T-helper 1 cell treated with Interleukin-12 subunit alpha and Interleukin-12 subunit beta and Interleukin-4 antibody, amounts not matched to agents 30 μg/mL and 1 μg/mL, for 36 hours (primary cell): ENCODE measurements at regions not wholly inside any gene's neighbourhood (a gene's known extent, or its start where the extent isn't known, plus 50 kb on each side); places are given as distances from the start of the nearest gene placed in this dataset.

Experiments
- H3K27ac Mint-ChIP-seq: one replicate; pipeline ENCODE4 v1.8.0; 2021; ENCODE audit warnings: mild to moderate bottlenecking, mixed read lengths
- H3K27me3 Mint-ChIP-seq: one replicate; pipeline ENCODE4 v1.8.0; 2021; ENCODE audit warnings: low read depth, mixed read lengths
- H3K36me3 Mint-ChIP-seq: one replicate; pipeline ENCODE4 v1.8.0; 2021; ENCODE audit warnings: low read depth, mixed read lengths
- H3K4me1 Mint-ChIP-seq: one replicate; pipeline ENCODE4 v1.8.0; 2021; ENCODE audit warnings: low read depth, mixed read lengths
- H3K4me3 Mint-ChIP-seq: one replicate; pipeline ENCODE4 v1.8.0; 2021; ENCODE audit warnings: mild to moderate bottlenecking, moderate library complexity, mixed read lengths
- H3K9me3 Mint-ChIP-seq: one replicate; pipeline ENCODE4 v1.8.0; 2021; ENCODE audit warnings: mixed read lengths

GRCh38 chr5:63894690-63895089, 67.6 kb downstream of the HTR1A start:
- no peaks in the 10 kb centered on the region for H3K9me3 Mint-ChIP-seq
- H3K27ac Mint-ChIP-seq, result no peak overlapping the region
- no peaks in the 10 kb centered on the region for H3K36me3 Mint-ChIP-seq
- no peaks in the 10 kb centered on the region for H3K4me1 Mint-ChIP-seq
- no peak overlapping the region for H3K4me3 Mint-ChIP-seq
- H3K27me3 Mint-ChIP-seq, result no peaks in the 10 kb centered on the region

GRCh38 chr5:63878788-63879187, 83.5 kb downstream of the HTR1A start:
- Mint-ChIP-seq H3K27ac (no peak overlapping the region), H3K36me3 (no peaks in the 10 kb centered on the region), H3K9me3 (no peaks in the 10 kb centered on the region), H3K4me3 (no peak overlapping the region), H3K27me3 (no peaks in the 10 kb centered on the region), H3K4me1 (no peaks in the 10 kb centered on the region)

GRCh38 chr5:63877961-63878360, 84.3 kb downstream of the HTR1A start:
- no peaks in the 10 kb centered on the region for H3K9me3 Mint-ChIP-seq
- no peaks in the 10 kb centered on the region for H3K36me3 Mint-ChIP-seq
- H3K27me3 Mint-ChIP-seq, result no peaks in the 10 kb centered on the region
- H3K4me3 Mint-ChIP-seq, result no peak overlapping the region
- no peaks in the 10 kb centered on the region for H3K4me1 Mint-ChIP-seq
- no peak overlapping the region for H3K27ac Mint-ChIP-seq

- peaks cover 2% of the 10 kb centered on the region for H3K36me3 Mint-ChIP-seq
- no peak overlapping the region for H3K27ac Mint-ChIP-seq
- H3K9me3 Mint-ChIP-seq, result peaks cover 29% of the 10 kb centered on the region
- no peak overlapping the region for H3K4me3 Mint-ChIP-seq
- no peaks in the 10 kb centered on the region for H3K4me1 Mint-ChIP-seq
- H3K27me3 Mint-ChIP-seq, result no peaks in the 10 kb centered on the region
Measured at GRCh38 chr5:63860379-63860778, 101.9 kb downstream of the HTR1A start.

- no peak overlapping the region for H3K27ac Mint-ChIP-seq
- H3K4me1 Mint-ChIP-seq, result no peaks in the 10 kb centered on the region
- H3K4me3 Mint-ChIP-seq, result no peak overlapping the region
Measured at GRCh38 chr5:63854076-63854475, 108.2 kb downstream of the HTR1A start.

GRCh38 chr5:63843190-63843589, 119.1 kb downstream of the HTR1A start:
- Mint-ChIP-seq H3K36me3 (no peaks in the 10 kb centered on the region), H3K27me3 (no peaks in the 10 kb centered on the region), H3K4me3 (no peak overlapping the region), H3K27ac (no peak overlapping the region), H3K9me3 (peaks cover 2% of the 10 kb centered on the region), H3K4me1 (no peaks in the 10 kb centered on the region)

More at GRCh38 chr5:63854076-63854475, 108.2 kb downstream of the HTR1A start:
- Mint-ChIP-seq H3K27me3 (no peaks in the 10 kb centered on the region), H3K36me3 (no peaks in the 10 kb centered on the region), H3K9me3 (peaks cover 13% of the 10 kb centered on the region)

GRCh38 chr5:63837437-63837836, 124.8 kb downstream of the HTR1A start:
- no peaks in the 10 kb centered on the region for H3K36me3 Mint-ChIP-seq
- no peak overlapping the region for H3K4me3 Mint-ChIP-seq
- H3K9me3 Mint-ChIP-seq, result peaks cover 6% of the 10 kb centered on the region
- H3K4me1 Mint-ChIP-seq, result no peaks in the 10 kb centered on the region
- no peak overlapping the region for H3K27ac Mint-ChIP-seq
- no peaks in the 10 kb centered on the region for H3K27me3 Mint-ChIP-seq

- Mint-ChIP-seq H3K36me3 (no peaks in the 10 kb centered on the region), H3K27me3 (no peaks in the 10 kb centered on the region), H3K4me3 (no peak overlapping the region), H3K4me1 (no peaks in the 10 kb centered on the region), H3K27ac (no peak overlapping the region), H3K9me3 (peaks cover 2% of the 10 kb centered on the region)
Measured at GRCh38 chr5:63831381-63831780, 130.9 kb downstream of the HTR1A start.

GRCh38 chr5:63825984-63826383, 136.3 kb downstream of the HTR1A start:
- no peak overlapping the region for H3K27ac Mint-ChIP-seq
- no peaks in the 10 kb centered on the region for H3K27me3 Mint-ChIP-seq
- H3K36me3 Mint-ChIP-seq, result no peaks in the 10 kb centered on the region
- no peak overlapping the region for H3K4me3 Mint-ChIP-seq
- peaks cover 2% of the 10 kb centered on the region for H3K9me3 Mint-ChIP-seq
- H3K4me1 Mint-ChIP-seq, result no peaks in the 10 kb centered on the region

GRCh38 chr5:63823583-63823982, 138.7 kb downstream of the HTR1A start:
- no peaks in the 10 kb centered on the region for H3K4me1 Mint-ChIP-seq
- no peak overlapping the region for H3K27ac Mint-ChIP-seq
- no peaks in the 10 kb centered on the region for H3K27me3 Mint-ChIP-seq
- no peak overlapping the region for H3K4me3 Mint-ChIP-seq
- H3K36me3 Mint-ChIP-seq, result no peaks in the 10 kb centered on the region
- no peaks in the 10 kb centered on the region for H3K9me3 Mint-ChIP-seq

- H3K27me3 Mint-ChIP-seq, result no peaks in the 10 kb centered on the region
Measured at GRCh38 chr5:63822614-63823013, 139.6 kb downstream of the HTR1A start.

GRCh38 chr5:63820577-63820976, 141.7 kb downstream of the HTR1A start:
- Mint-ChIP-seq H3K9me3 (peaks cover 11% of the 10 kb centered on the region), H3K27ac (no peak overlapping the region), H3K4me1 (no peaks in the 10 kb centered on the region), H3K4me3 (no peak overlapping the region), H3K36me3 (no peaks in the 10 kb centered on the region), H3K27me3 (no peaks in the 10 kb centered on the region)

More at GRCh38 chr5:63822614-63823013, 139.6 kb downstream of the HTR1A start:
- H3K4me1 Mint-ChIP-seq, result no peaks in the 10 kb centered on the region
- H3K27ac Mint-ChIP-seq, result no peak overlapping the region
- no peak overlapping the region for H3K4me3 Mint-ChIP-seq
- peaks cover 4% of the 10 kb centered on the region for H3K9me3 Mint-ChIP-seq
- H3K36me3 Mint-ChIP-seq, result no peaks in the 10 kb centered on the region

- H3K36me3 Mint-ChIP-seq, result no peaks in the 10 kb centered on the region
- H3K27me3 Mint-ChIP-seq, result no peaks in the 10 kb centered on the region
- no peak overlapping the region for H3K27ac Mint-ChIP-seq
Measured at GRCh38 chr5:63812693-63813092, 149.6 kb downstream of the HTR1A start.

GRCh38 chr5:63811961-63812360, 150.3 kb downstream of the HTR1A start:
- H3K36me3 Mint-ChIP-seq, result no peaks in the 10 kb centered on the region
- H3K4me1 Mint-ChIP-seq, result no peaks in the 10 kb centered on the region
- no peak overlapping the region for H3K27ac Mint-ChIP-seq
- H3K27me3 Mint-ChIP-seq, result no peaks in the 10 kb centered on the region
- peaks cover 15% of the 10 kb centered on the region for H3K9me3 Mint-ChIP-seq
- H3K4me3 Mint-ChIP-seq, result no peak overlapping the region

More at GRCh38 chr5:63812693-63813092, 149.6 kb downstream of the HTR1A start:
- H3K4me3 Mint-ChIP-seq, result no peak overlapping the region
- no peaks in the 10 kb centered on the region for H3K4me1 Mint-ChIP-seq
- peaks cover 15% of the 10 kb centered on the region for H3K9me3 Mint-ChIP-seq

GRCh38 chr5:63811286-63811685, 151.0 kb downstream of the HTR1A start:
- Mint-ChIP-seq H3K4me1 (no peaks in the 10 kb centered on the region), H3K4me3 (no peak overlapping the region), H3K36me3 (no peaks in the 10 kb centered on the region), H3K27me3 (no peaks in the 10 kb centered on the region), H3K27ac (no peak overlapping the region), H3K9me3 (peaks cover 12% of the 10 kb centered on the region)

GRCh38 chr5:63805151-63805550, 157.1 kb downstream of the HTR1A start:
- Mint-ChIP-seq H3K36me3 (no peaks in the 10 kb centered on the region), H3K27me3 (no peaks in the 10 kb centered on the region)

More at GRCh38 chr5:63805151-63805550, 157.1 kb downstream of the HTR1A start:
- no peaks in the 10 kb centered on the region for H3K4me1 Mint-ChIP-seq
- no peaks in the 10 kb centered on the region for H3K9me3 Mint-ChIP-seq
- H3K27ac Mint-ChIP-seq, result no peak overlapping the region
- H3K4me3 Mint-ChIP-seq, result no peak overlapping the region
